K562 (cell line): ENCODE measurements at regions not wholly inside any gene's neighbourhood (a gene's known extent, or its start where the extent isn't known, plus 50 kb on each side); places are given as distances from the start of the nearest gene placed in this dataset.

Experiments used
- ATAC-seq: fragments of 200-7000 bp; cut with Tn5 transposase; 3 replicates; pipeline ENCODE4 v1.9.1; 2020; ENCODE audit warnings: moderate library complexity
- BruUV-seq: library from RNA; stranded (reverse); fragments of 400-500 nt; replicated peaks from 2 replicates; lab custom pipeline; 2021; lab: Mats Ljungman, UMichigan
- CTCF ChIA-PET: fragments of 300-600 bp; formaldehyde crosslinking; extraction: SDS; loops from one replicate; lab custom pipeline; 2021; ENCODE audit warnings: low intra/inter-chr PET ratio; lab: Yijun Ruan, JAX
- POLR2A ChIA-PET: fragments of 300-600, 350-650 bp; sonication (Branson Sonifier 250); formaldehyde crosslinking; extraction: SDS; loops from one replicate; lab custom pipeline; 2021; ENCODE audit warnings: antibody characterized with exemption, inconsistent platforms; lab: Yijun Ruan, JAX
- DNase-seq, 4 experiments: peaks; one replicate each; pipeline versions ENCODE4 v3.0.0 to v3.0.0-alpha.2; 2011 to 2018; ENCODE audit warnings: low spot score in 3 of 4, mixed read lengths in 3 of 4; ENCODE audit errors: extremely low read depth in 1 of 4
- FAIRE-seq: peaks from 2 replicates; lab custom pipeline; 2011; peaks lifted over from hg19 to GRCh38; lab: Jason Lieb, UNC
- H2AFZ ChIP-seq: 2 replicates; pipeline ENCODE4 v1.6.0; 2011; ENCODE audit warnings: low read depth, low read length, control low read depth, inconsistent platforms
- H3K27ac ChIP-seq: fragments of 200-600 bp; 3 replicates; pipeline ENCODE4 v1.8.0; 2011; ENCODE audit warnings: low read depth, mild to moderate bottlenecking, control low read depth, inconsistent platforms, low read length, moderate library complexity, mixed read lengths; ENCODE audit errors: extremely low read depth
- H3K27me3 ChIP-seq, 2 experiments: fragments of 300-600 bp in 1 of 2; 2 replicates in 1 of 2; 3 replicates in 1 of 2; pipeline versions ENCODE4 v1.6.0 to v1.8.0; 2011; ENCODE audit warnings: inconsistent platforms in 2 of 2, low read length in 2 of 2, mild to moderate bottlenecking in 1 of 2, mixed read lengths in 1 of 2, moderate library complexity in 1 of 2; ENCODE audit not compliant: control insufficient read depth in 2 of 2, insufficient read depth in 2 of 2
- H3K36me3 ChIP-seq: fragments of 300-600 bp; 3 replicates; pipeline ENCODE4 v1.8.0; 2011; ENCODE audit warnings: mild to moderate bottlenecking, low read length, inconsistent platforms; ENCODE audit not compliant: control insufficient read depth, insufficient read depth
- H3K4me1 ChIP-seq, 2 experiments: fragments of 200-600 bp in 1 of 2; replicated peaks in 1 of 2; 2 replicates in 1 of 2; 3 replicates in 1 of 2; pipeline versions ENCODE4 v1.5.1 to v1.8.0; 2011; ENCODE audit warnings: inconsistent platforms in 2 of 2, low read length in 2 of 2, mild to moderate bottlenecking in 1 of 2, mixed read lengths in 1 of 2, moderate library complexity in 1 of 2; ENCODE audit not compliant: control insufficient read depth in 2 of 2, insufficient read depth in 2 of 2
- H3K4me2 ChIP-seq: 2 replicates; pipeline ENCODE4 v1.6.1; 2011; ENCODE audit warnings: low read length, control low read depth, inconsistent platforms, mixed read lengths; ENCODE audit not compliant: insufficient read depth
- H3K4me3 ChIP-seq: fragments of 200-600 bp; sonication (generic), shearing (Covaris generic); 2 replicates; pipeline ENCODE4 v1.5.1; 2016; ENCODE audit warnings: control low read depth, inconsistent platforms
- H3K79me2 ChIP-seq: fragments of 200-600 bp; 3 replicates; pipeline ENCODE4 v1.8.0; 2011; ENCODE audit warnings: low read length, inconsistent platforms; ENCODE audit not compliant: control insufficient read depth, insufficient read depth
- H3K9ac ChIP-seq, 2 experiments: 2 replicates each; pipeline versions ENCODE4 v1.6.0 to v1.6.1; 2011; ENCODE audit warnings: low read depth in 2 of 2, low read length in 2 of 2, control low read depth in 1 of 2, inconsistent platforms in 1 of 2, mild to moderate bottlenecking in 1 of 2, mixed read lengths in 1 of 2; ENCODE audit not compliant: insufficient read depth in 1 of 2
- H3K9me1 ChIP-seq: one replicate; pipeline ENCODE4 v1.6.0; 2011; ENCODE audit warnings: inconsistent platforms, mild to moderate bottlenecking, low read length, moderate library complexity; ENCODE audit not compliant: control insufficient read depth, insufficient read depth
- H3K9me3 ChIP-seq: replicated peaks from 2 replicates; pipeline ENCODE4 v1.5.1; 2011; ENCODE audit warnings: low read depth, low read length, inconsistent platforms; ENCODE audit not compliant: control insufficient read depth, insufficient read depth
- H4K20me1 ChIP-seq: replicated peaks from 2 replicates; pipeline ENCODE4 v1.6.1; 2011; ENCODE audit warnings: low read length, inconsistent platforms, mixed read lengths; ENCODE audit not compliant: control insufficient read depth, insufficient read depth
- E4F1 ChIP-seq: fragments of 250-450 bp; sonication (Bioruptor Pico); IDR thresholded peaks from 2 replicates; pipeline ENCODE4 v1.5.0; 2021; ENCODE audit warnings: mild to moderate bottlenecking, borderline replicate concordance
- ETS1 ChIP-seq: conservative IDR thresholded peaks from 2 replicates; pipeline ENCODE4 v1.6.1; 2011; ENCODE audit warnings: low read depth, mild to moderate bottlenecking, low read length; ENCODE audit not compliant: control insufficient read depth
- FOXK2 ChIP-seq, 2 experiments: fragments of 450-650 bp; IDR thresholded peaks in 1 of 2; conservative IDR thresholded peaks in 1 of 2; 2 replicates each; pipeline ENCODE4 v1.6.1; 2016; ENCODE audit warnings: low read depth in 2 of 2, mild to moderate bottlenecking in 1 of 2
- MTA3 ChIP-seq: fragments of 450-650 bp; formaldehyde crosslinking; IDR thresholded peaks from 2 replicates; pipeline ENCODE4 v1.6.1; 2017; ENCODE audit warnings: mild to moderate bottlenecking, borderline replicate concordance
- PPARD ChIP-seq: fragments of 250-450 bp; sonication (Bioruptor Pico); IDR thresholded peaks from 2 replicates; pipeline ENCODE4 v1.8.0; 2022; ENCODE audit warnings: inconsistent platforms, mild to moderate bottlenecking, moderate library complexity
- SAFB2 ChIP-seq: fragments of 200-400 bp; formaldehyde crosslinking; IDR thresholded peaks from 2 replicates; pipeline ENCODE4 v1.6.1; 2018; ENCODE audit warnings: borderline replicate concordance, low read length, low read depth, moderate library complexity; ENCODE audit not compliant: severe bottlenecking
- TAF7 ChIP-seq: fragments of 450-650 bp; IDR thresholded peaks from 2 replicates; pipeline ENCODE4 v1.6.1; 2016; ENCODE audit warnings: missing genetic modification characterization, missing compliant biosample characterization
- TFE3 ChIP-seq: fragments of 450-650 bp; formaldehyde crosslinking; IDR thresholded peaks from 2 replicates; pipeline ENCODE4 v1.4.0; 2020; ENCODE audit warnings: mild to moderate bottlenecking, mixed read lengths
- THRB ChIP-seq: fragments of 450-650 bp; formaldehyde crosslinking; conservative IDR thresholded peaks from 2 replicates; pipeline ENCODE4 v1.4.0; 2022; ENCODE audit warnings: mild to moderate bottlenecking, missing genetic modification characterization
- ZNF518B ChIP-seq: fragments of 250-450 bp; sonication (Bioruptor Pico); IDR thresholded peaks from 2 replicates; pipeline ENCODE4 v1.5.0; 2021; ENCODE audit warnings: mild to moderate bottlenecking, moderate library complexity
- WGBS: fragments of 100-300 bp; shearing (Covaris generic); methylation state at CpG from one replicate; pipeline ENCODE4 v1.1.6; 2016; ENCODE audit warnings: low coverage, mixed read lengths; ENCODE audit not compliant: insufficient coverage; ENCODE audit errors: missing lambda C conversion rate; 5-methylcytosine and 5-hydroxymethylcytosine counted together
- in situ Hi-C: fragments of 300-500 bp; cut with MboI; formaldehyde crosslinking; loops from 4 replicates; pipeline ENCODE4 v1.15.0; 2018; ENCODE audit warnings: inconsistent platforms, mixed read lengths
- intact Hi-C: fragments of 100-400 bp; cut with micrococcal nuclease; formaldehyde crosslinking; loops from 2 replicates; pipeline ENCODE4 v1.14.2; 2022

GRCh38 chr4:54929459-54929858 is 195.9 kb downstream of the KDR start:
- BruUV-seq = no TSS peak

More at GRCh38 chr4:54929459-54929858, 195.9 kb downstream of the KDR start:
- Histone ChIP-seq H3K9ac (no peak overlapping the region), H3K9me1 (no peaks in the 10 kb centered on the region), H3K36me3 (no peaks in the 10 kb centered on the region), H3K27ac (no peak overlapping the region), H4K20me1 (no peaks in the 10 kb centered on the region), H3K4me1 (no peaks in the 10 kb centered on the region), H3K9me3 (no peaks in the 10 kb centered on the region), H3K4me2 (no peak overlapping the region), H3K79me2 (no peaks in the 10 kb centered on the region), H3K4me3 (no peak overlapping the region), H3K27me3 (no peaks in the 10 kb centered on the region), H2AFZ (no peak overlapping the region)
- WGBS = 2% methylated on average over 4 of the region's 4 CpGs
- TF ChIP-seq THRB (no peak), FOXK2 (conservative IDR thresholded peaks at IDR 0.05 in 1 of 2, IDR thresholded peaks at IDR 0.05 in 1 of 2; ENCODE audit: low read depth in 2 of 2) (no peak), TFE3 (no peak), ETS1 (no peak), TAF7 (tag) (no peak), ZNF518B (CRISPR knock-in tag) (no peak), E4F1 (CRISPR knock-in tag) (no peak), PPARD (CRISPR knock-in tag) (no peak), SAFB2 (no peak), MTA3 (no peak)
- POLR2A ChIA-PET = interaction anchor here (0.7 kb wide), 1 partner anchor 447 kb away, joined by 3 read pairs; no protein-coding TSS in a partner anchor
- CTCF ChIA-PET = no interaction called here
- DNase-seq = no peak
- no peak for ATAC-seq
- no peak for FAIRE-seq
- intact Hi-C loops = no loop called here
- in situ Hi-C loops = no loop called here
